ENCODE measurements at regions not wholly inside any gene's neighbourhood (a gene's known extent, or its start where the extent isn't known, plus 50 kb on each side); places are given as distances from the start of the nearest gene placed in this dataset.
"Not testable (repeated sequence)": the region's sequence is repeated elsewhere in the genome, so short reads cannot be mapped to it uniquely, and the experiment has no call there.

GRCh38 chr4:104272966-104273365 lies 221.7 kb downstream of the CXXC4 start:
- Histone ChIP-seq H3K4me1 (replicated peaks in 1 of 2) (no peaks in the 10 kb centered on the region), H3K27ac (no peak overlapping the region), H3K36me3 (replicated peaks in 1 of 2) (no peaks in the 10 kb centered on the region), H3K9me3 (replicated peaks in 1 of 3) (peaks cover 0 to 4% (median 0%) of the 10 kb centered on the region in 3 donors), H3K4me3 (no peak overlapping the region), H3K27me3 (no peaks in the 10 kb centered on the region)
- 54 to 67% (median 62%) methylated on average over 2 of the region's 2 CpGs for WGBS, 4 donors
- no peak for DNase-seq
- intact Hi-C loops (cut with DNase I): no loop called here
- TF ChIP-seq CTCF (IDR thresholded peaks at IDR 0.05): no peak
- TF ChIP-seq POLR2A (IDR thresholded peaks at IDR 0.05): no peak

- H3K27ac ChIP-seq; H3K36me3 ChIP-seq (replicated peaks in 1 of 2); H3K27me3 ChIP-seq; H3K4me1 ChIP-seq (replicated peaks in 1 of 2); H3K4me3 ChIP-seq; intact Hi-C loops (cut with DNase I); DNase-seq; H3K9me3 ChIP-seq (replicated peaks in 1 of 3): not testable (repeated sequence)
- WGBS, 4 donors: 87 to 92% (median 89%) methylated on average over 4 to 5 of the region's 5 CpGs
These were observed 225.1 kb downstream of the CXXC4 start for GRCh38 chr4:104269603-104270002.

- Histone ChIP-seq H3K4me1 (replicated peaks in 1 of 2) (no peaks in the 10 kb centered on the region), H3K9me3 (replicated peaks in 1 of 3) (no peaks in the 10 kb centered on the region), H3K36me3 (replicated peaks in 1 of 2) (no peaks in the 10 kb centered on the region), H3K27ac (no peak overlapping the region), H3K27me3 (no peaks in the 10 kb centered on the region), H3K4me3 (no peak overlapping the region)
- DNase-seq: no peak
- 59 to 80% (median 68%) methylated on average over 3 of the region's 3 CpGs for WGBS, 4 donors
- intact Hi-C loops (cut with DNase I): no loop called here
- TF ChIP-seq POLR2A (IDR thresholded peaks at IDR 0.05) (no peak), CTCF (IDR thresholded peaks at IDR 0.05) (no peak)
These were observed 231.6 kb downstream of the CXXC4 start for GRCh38 chr4:104263100-104263499.

GRCh38 chr4:104262678-104263077 lies 232.0 kb downstream of the CXXC4 start:
- Histone ChIP-seq H3K4me3 (no peak overlapping the region), H3K4me1 (replicated peaks in 1 of 2) (no peaks in the 10 kb centered on the region), H3K27ac (no peak overlapping the region), H3K9me3 (replicated peaks in 1 of 3) (no peaks in the 10 kb centered on the region), H3K36me3 (replicated peaks in 1 of 2) (no peaks in the 10 kb centered on the region), H3K27me3 (no peaks in the 10 kb centered on the region)
- 55 to 76% (median 60%) methylated on average over 2 of the region's 2 CpGs for WGBS, 4 donors
- no peak for DNase-seq
- intact Hi-C loops (cut with DNase I): no loop called here
- TF ChIP-seq POLR2A (IDR thresholded peaks at IDR 0.05): no peak
- no peak for TF ChIP-seq CTCF (IDR thresholded peaks at IDR 0.05)

GRCh38 chr4:104248726-104249125 lies 246.0 kb downstream of the CXXC4 start:
- WGBS, 4 donors: 71 to 88% (median 76%) methylated on average over 1 of the region's 1 CpG; no CpG with 5 or more reads in 1 of the 4 donors
- H3K36me3 ChIP-seq (replicated peaks in 1 of 2): no peaks in the 10 kb centered on the region
- no peaks in the 10 kb centered on the region for H3K9me3 ChIP-seq (replicated peaks in 1 of 3)
- no peak for TF ChIP-seq CTCF (IDR thresholded peaks at IDR 0.05)
- no peak for TF ChIP-seq POLR2A (IDR thresholded peaks at IDR 0.05)
- no peaks in the 10 kb centered on the region for H3K4me1 ChIP-seq (replicated peaks in 1 of 2)
- H3K4me3 ChIP-seq: no peak overlapping the region
- DNase-seq: no peak
- H3K27me3 ChIP-seq: no peaks in the 10 kb centered on the region
- intact Hi-C loops (cut with DNase I): no loop called here
- H3K27ac ChIP-seq: no peak overlapping the region
